ENCODE measurements at regions not wholly inside any gene's neighbourhood (a gene's known extent, or its start where the extent isn't known, plus 50 kb on each side); places are given as distances from the start of the nearest gene placed in this dataset.
"Not testable (repeated sequence)": the region's sequence is repeated elsewhere in the genome, so short reads cannot be mapped to it uniquely, and the experiment has no call there.

DNA sequence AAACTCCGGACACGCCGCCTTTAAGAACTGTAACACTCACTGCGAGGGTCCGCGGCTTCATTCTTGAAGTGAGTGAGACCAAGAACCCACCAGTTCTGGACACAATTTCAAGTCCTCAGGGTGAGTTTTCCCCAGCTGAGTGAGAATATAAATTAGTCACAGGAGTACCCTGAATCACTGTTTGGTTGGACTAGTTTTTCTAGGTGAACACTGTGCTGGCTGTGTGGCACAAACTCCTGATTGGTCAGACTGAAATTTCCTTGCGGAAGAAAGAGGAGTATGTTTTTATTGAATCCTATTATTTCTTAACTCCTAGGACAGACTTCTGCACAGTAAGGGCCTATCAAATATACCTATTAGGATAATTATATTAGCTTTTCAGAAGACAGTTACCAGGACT lies 288.1 kb upstream of the UBE2E3 start:
- no peak overlapping the region for H3K4me3 ChIP-seq (ENCODE audit: low read depth, low read length)
- no peak for DNase-seq (ENCODE audit: low read depth in 4 of 6, low spot score in 6 of 6)
- no peaks in the 10 kb centered on the region for H3K4me1 ChIP-seq (ENCODE audit: control insufficient read depth, insufficient read depth, low read length)
- H3K27me3 ChIP-seq (ENCODE audit: control insufficient read depth, insufficient read depth, low read length): no peaks in the 10 kb centered on the region
- H3K36me3 ChIP-seq (ENCODE audit: control insufficient read depth, insufficient read depth, low read length): no peaks in the 10 kb centered on the region
- no peaks in the 10 kb centered on the region for H3K9me3 ChIP-seq (ENCODE audit: control insufficient read depth, insufficient read depth, low read length)
- 67% methylated on average over 2 of the region's 7 CpGs for WGBS (ENCODE audit: insufficient coverage)
- no peak overlapping the region for H3K27ac ChIP-seq (ENCODE audit: low read depth, low read length)

DNA sequence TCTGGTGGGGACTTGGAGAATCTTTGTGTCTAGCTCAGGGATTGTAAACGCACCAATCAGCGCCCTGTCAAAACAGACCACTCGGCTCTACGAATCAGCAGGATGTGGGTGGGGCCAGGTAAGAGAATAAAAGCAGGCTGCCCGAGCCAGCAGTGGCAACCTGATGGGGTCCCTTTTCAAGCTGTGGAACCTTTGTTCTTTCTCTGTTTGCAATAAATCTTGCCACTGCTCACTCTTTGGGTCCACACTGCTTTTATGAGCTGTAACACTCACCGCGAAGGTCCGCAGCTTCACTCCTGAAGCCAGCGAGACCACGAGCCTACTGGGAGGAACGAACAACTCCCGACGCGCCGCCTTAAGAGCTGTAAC lies 288.6 kb upstream of the UBE2E3 start:
- 88% methylated on average over 15 of the region's 15 CpGs for WGBS (ENCODE audit: insufficient coverage)
- H3K4me1 ChIP-seq (ENCODE audit: control insufficient read depth, insufficient read depth, low read length); H3K9me3 ChIP-seq (ENCODE audit: control insufficient read depth, insufficient read depth, low read length); H3K27ac ChIP-seq (ENCODE audit: low read depth, low read length); H3K4me3 ChIP-seq (ENCODE audit: low read depth, low read length); DNase-seq (ENCODE audit: low read depth in 4 of 6, low spot score in 6 of 6); H3K27me3 ChIP-seq (ENCODE audit: control insufficient read depth, insufficient read depth, low read length); H3K36me3 ChIP-seq (ENCODE audit: control insufficient read depth, insufficient read depth, low read length): not testable (repeated sequence)

DNA sequence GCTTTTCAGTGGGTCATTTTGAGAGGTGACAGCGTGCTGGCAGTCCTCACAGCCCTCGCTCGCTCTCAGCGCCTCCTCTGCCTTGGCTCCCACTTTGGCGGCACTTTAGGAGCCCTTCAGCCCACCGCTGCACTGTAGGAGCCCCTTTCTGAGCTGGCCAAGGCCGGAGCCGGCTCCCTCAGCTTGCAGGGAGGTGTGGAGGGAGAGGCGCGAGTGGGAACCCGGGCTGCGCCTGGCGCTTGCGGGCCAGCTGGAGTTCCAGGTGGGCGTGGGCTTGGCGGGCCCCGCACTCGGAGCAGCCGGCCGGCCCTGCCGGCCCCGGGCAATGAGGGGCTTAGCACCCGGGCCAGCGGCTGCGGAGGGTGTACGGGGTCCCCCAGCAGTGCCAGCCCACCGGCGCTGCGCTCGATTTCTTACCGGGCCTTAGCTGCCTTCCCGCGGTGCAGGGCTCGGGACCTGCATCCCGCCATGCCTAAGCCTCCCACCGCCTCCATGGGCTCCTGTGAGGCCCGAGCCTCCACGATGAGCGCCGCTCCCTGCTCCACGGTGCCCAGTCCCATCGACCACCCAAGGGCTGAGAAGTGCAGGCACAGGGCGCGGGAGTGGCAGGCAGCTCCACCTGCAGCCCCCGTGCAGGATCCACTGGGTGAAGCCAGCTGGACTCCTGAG lies 289.1 kb upstream of the UBE2E3 start:
- not testable (repeated sequence) for H3K36me3 ChIP-seq (ENCODE audit: control insufficient read depth, insufficient read depth, low read length); H3K9me3 ChIP-seq (ENCODE audit: control insufficient read depth, insufficient read depth, low read length); DNase-seq (ENCODE audit: low read depth in 4 of 6, low spot score in 6 of 6); H3K4me1 ChIP-seq (ENCODE audit: control insufficient read depth, insufficient read depth, low read length); H3K27me3 ChIP-seq (ENCODE audit: control insufficient read depth, insufficient read depth, low read length); H3K27ac ChIP-seq (ENCODE audit: low read depth, low read length); H3K4me3 ChIP-seq (ENCODE audit: low read depth, low read length)
- WGBS (ENCODE audit: insufficient coverage): 97% methylated on average over 34 of the region's 45 CpGs

DNA sequence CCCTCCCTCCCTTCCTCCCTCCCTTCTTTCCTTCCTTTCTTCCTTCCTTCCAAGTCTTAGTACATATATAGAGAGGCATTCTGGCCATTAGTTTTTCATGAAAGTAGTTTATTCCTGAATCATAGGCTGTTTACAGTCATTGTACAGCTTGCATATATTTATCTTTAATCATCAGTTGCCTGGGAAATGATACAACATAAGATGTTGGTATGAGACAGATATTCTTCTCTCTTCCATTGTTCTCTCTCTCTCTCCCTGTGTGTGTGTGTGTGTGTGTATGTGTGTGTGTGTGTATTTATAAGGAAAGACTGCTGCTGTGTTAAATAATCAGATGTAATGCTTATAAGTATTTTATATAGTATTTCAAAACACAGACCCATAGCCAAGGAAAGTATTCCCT lies 289.8 kb upstream of the UBE2E3 start:
- no peak overlapping the region for H3K27ac ChIP-seq (ENCODE audit: low read depth, low read length)
- H3K36me3 ChIP-seq (ENCODE audit: control insufficient read depth, insufficient read depth, low read length): no peaks in the 10 kb centered on the region
- H3K9me3 ChIP-seq (ENCODE audit: control insufficient read depth, insufficient read depth, low read length): no peaks in the 10 kb centered on the region
- no peaks in the 10 kb centered on the region for H3K27me3 ChIP-seq (ENCODE audit: control insufficient read depth, insufficient read depth, low read length)
- no peak overlapping the region for H3K4me3 ChIP-seq (ENCODE audit: low read depth, low read length)
- no peak for DNase-seq (ENCODE audit: low read depth in 4 of 6, low spot score in 6 of 6)
- H3K4me1 ChIP-seq (ENCODE audit: control insufficient read depth, insufficient read depth, low read length): no peaks in the 10 kb centered on the region

DNA sequence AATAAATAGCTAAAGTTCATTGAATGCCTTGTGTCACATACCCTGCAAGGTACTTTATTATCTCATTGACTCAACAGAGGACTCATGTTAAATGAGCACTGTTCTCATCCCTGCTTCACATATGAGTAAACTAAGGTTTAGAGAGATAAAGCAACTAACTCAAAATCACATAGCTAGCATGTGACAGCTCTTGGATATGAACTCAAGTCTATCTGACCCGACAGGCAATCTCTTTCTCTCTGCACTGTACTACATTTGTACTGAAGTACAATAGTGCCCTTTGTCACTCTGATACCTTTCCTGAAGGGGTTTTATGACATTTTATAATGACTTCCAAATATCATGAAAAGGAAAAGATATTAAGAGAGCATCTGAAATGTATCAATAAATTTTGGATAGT lies 297.5 kb upstream of the UBE2E3 start:
- Histone ChIP-seq H3K4me1 (ENCODE audit: control insufficient read depth, insufficient read depth, low read length) (no peaks in the 10 kb centered on the region), H3K36me3 (ENCODE audit: control insufficient read depth, insufficient read depth, low read length) (no peaks in the 10 kb centered on the region), H3K9me3 (ENCODE audit: control insufficient read depth, insufficient read depth, low read length) (no peaks in the 10 kb centered on the region), H3K27ac (ENCODE audit: low read depth, low read length) (no peak overlapping the region), H3K4me3 (ENCODE audit: low read depth, low read length) (no peak overlapping the region), H3K27me3 (ENCODE audit: control insufficient read depth, insufficient read depth, low read length) (no peaks in the 10 kb centered on the region)
- no peak for DNase-seq (ENCODE audit: low read depth in 4 of 6, low spot score in 6 of 6)
- no CpG with 5 or more reads among the region's 1 CpG for WGBS (ENCODE audit: insufficient coverage)

DNA sequence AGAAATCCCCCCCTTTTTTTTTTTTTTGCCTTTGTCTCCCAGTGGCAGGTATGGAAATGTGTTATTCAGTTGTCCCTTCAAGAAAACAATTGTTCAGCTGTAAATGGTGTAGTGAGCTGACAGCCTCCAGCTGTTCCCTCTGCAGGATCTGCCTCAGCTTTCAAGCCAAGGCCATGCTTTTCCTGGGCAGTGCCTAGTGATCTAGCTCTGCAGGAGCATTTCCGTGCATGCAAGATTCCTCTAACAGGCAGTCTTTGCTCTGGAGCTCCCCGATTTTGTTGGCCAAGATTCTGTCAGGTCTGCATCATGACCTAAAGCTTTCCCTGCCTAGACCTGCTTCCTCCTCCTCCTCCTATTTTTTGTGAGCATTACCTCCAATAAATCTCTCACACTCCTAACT lies 300.7 kb upstream of the UBE2E3 start:
- no peaks in the 10 kb centered on the region for H3K36me3 ChIP-seq (ENCODE audit: control insufficient read depth, insufficient read depth, low read length)
- H3K4me3 ChIP-seq (ENCODE audit: low read depth, low read length): no peak overlapping the region
- H3K27ac ChIP-seq (ENCODE audit: low read depth, low read length): no peak overlapping the region
- WGBS (ENCODE audit: insufficient coverage): 10% methylated on average over 2 of the region's 2 CpGs
- peak in 2 of 6 donors; percentile 11 to 47 for DNase-seq (ENCODE audit: low read depth in 4 of 6, low spot score in 6 of 6)
- H3K4me1 ChIP-seq (ENCODE audit: control insufficient read depth, insufficient read depth, low read length): no peaks in the 10 kb centered on the region
- no peaks in the 10 kb centered on the region for H3K9me3 ChIP-seq (ENCODE audit: control insufficient read depth, insufficient read depth, low read length)
- H3K27me3 ChIP-seq (ENCODE audit: control insufficient read depth, insufficient read depth, low read length): no peaks in the 10 kb centered on the region

DNA sequence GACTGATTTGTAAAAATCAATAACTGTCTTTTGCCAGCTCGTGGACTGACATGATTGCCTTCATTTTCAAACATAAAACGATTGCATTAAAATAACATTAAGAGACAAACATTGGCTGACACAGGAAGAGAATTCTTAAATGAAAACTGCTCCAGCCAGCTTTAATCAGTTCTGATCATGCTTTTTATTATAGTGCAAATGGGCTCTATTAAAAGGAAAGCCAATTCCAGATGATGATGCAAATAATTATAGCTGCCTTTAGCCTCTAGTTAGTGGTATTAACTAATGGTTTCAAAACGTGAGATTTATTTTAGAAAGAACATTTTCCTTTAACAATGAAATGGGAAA lies 301.8 kb upstream of the UBE2E3 start:
- WGBS (ENCODE audit: insufficient coverage): no CpG with 5 or more reads among the region's 3 CpGs
- Histone ChIP-seq H3K4me3 (ENCODE audit: low read depth, low read length) (no peak overlapping the region), H3K4me1 (ENCODE audit: control insufficient read depth, insufficient read depth, low read length) (no peaks in the 10 kb centered on the region), H3K9me3 (ENCODE audit: control insufficient read depth, insufficient read depth, low read length) (no peaks in the 10 kb centered on the region), H3K27me3 (ENCODE audit: control insufficient read depth, insufficient read depth, low read length) (no peaks in the 10 kb centered on the region), H3K27ac (ENCODE audit: low read depth, low read length) (no peak overlapping the region), H3K36me3 (ENCODE audit: control insufficient read depth, insufficient read depth, low read length) (no peaks in the 10 kb centered on the region)
- peak in 1 of 6 donors; percentile 56 for DNase-seq (ENCODE audit: low read depth in 4 of 6, low spot score in 6 of 6)

DNA sequence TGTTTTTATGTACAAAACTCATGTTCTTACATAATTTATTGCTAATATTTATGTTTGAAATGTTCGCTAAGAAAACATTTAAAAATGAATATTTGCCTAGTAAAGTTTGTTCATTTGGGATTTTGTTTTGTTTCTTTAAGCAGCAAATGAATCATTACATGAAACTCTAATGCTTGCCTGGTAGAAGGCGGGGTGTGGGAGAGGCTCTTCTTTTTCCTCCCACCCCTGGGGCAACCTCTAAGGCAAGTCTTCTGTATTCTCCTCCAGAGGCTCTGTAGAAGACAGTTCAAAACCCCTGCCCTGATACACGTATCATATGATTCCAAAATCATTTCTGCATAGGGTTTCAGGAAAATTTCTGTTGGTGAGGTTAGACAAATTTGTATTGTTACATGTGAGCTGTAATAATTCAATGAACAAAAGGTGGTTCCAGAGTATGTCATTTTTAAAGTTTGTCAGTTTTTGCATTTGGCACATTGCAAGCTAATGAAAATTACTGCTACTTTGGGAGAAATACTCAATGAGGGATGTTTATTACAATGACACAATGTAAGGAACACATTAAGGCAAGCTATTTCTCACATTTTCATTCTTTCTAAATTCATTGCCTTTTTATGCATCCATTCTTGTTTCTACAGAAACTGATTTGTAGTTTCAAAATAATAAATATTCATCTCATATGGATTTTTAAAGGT lies 302.3 kb upstream of the UBE2E3 start:
- Histone ChIP-seq H3K36me3 (ENCODE audit: control insufficient read depth, insufficient read depth, low read length) (no peaks in the 10 kb centered on the region), H3K27ac (ENCODE audit: low read depth, low read length) (no peak overlapping the region), H3K4me3 (ENCODE audit: low read depth, low read length) (no peak overlapping the region), H3K4me1 (ENCODE audit: control insufficient read depth, insufficient read depth, low read length) (no peaks in the 10 kb centered on the region), H3K27me3 (ENCODE audit: control insufficient read depth, insufficient read depth, low read length) (no peaks in the 10 kb centered on the region), H3K9me3 (ENCODE audit: control insufficient read depth, insufficient read depth, low read length) (no peaks in the 10 kb centered on the region)
- no peak for DNase-seq (ENCODE audit: low read depth in 4 of 6, low spot score in 6 of 6)
- no CpG with 5 or more reads among the region's 3 CpGs for WGBS (ENCODE audit: insufficient coverage)

DNA sequence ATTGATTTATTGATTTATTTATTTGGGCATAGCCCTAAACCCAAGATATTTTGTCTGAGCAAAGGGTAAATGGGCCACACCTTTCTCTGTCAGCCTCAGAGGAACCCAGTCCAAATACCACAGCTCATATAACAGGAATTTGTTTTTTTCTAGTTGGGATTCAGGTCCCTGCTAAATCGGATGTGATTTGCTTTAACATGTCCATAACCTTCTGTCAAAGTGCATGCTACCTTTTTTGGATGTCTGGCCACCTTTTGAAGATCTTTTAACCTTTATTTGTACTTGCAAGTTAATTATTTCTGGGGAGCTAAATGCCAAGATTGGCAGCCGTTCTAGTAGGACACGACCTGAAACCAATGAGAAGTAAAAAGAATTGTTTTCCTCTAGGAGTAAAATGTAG lies 303.2 kb upstream of the UBE2E3 start:
- H3K36me3 ChIP-seq (ENCODE audit: control insufficient read depth, insufficient read depth, low read length): no peaks in the 10 kb centered on the region
- DNase-seq (ENCODE audit: low read depth in 4 of 6, low spot score in 6 of 6): no peak
- no peaks in the 10 kb centered on the region for H3K4me1 ChIP-seq (ENCODE audit: control insufficient read depth, insufficient read depth, low read length)
- no peaks in the 10 kb centered on the region for H3K27me3 ChIP-seq (ENCODE audit: control insufficient read depth, insufficient read depth, low read length)
- no peaks in the 10 kb centered on the region for H3K9me3 ChIP-seq (ENCODE audit: control insufficient read depth, insufficient read depth, low read length)
- no peak overlapping the region for H3K4me3 ChIP-seq (ENCODE audit: low read depth, low read length)
- no peak overlapping the region for H3K27ac ChIP-seq (ENCODE audit: low read depth, low read length)
- WGBS (ENCODE audit: insufficient coverage): no CpG with 5 or more reads among the region's 3 CpGs

DNA sequence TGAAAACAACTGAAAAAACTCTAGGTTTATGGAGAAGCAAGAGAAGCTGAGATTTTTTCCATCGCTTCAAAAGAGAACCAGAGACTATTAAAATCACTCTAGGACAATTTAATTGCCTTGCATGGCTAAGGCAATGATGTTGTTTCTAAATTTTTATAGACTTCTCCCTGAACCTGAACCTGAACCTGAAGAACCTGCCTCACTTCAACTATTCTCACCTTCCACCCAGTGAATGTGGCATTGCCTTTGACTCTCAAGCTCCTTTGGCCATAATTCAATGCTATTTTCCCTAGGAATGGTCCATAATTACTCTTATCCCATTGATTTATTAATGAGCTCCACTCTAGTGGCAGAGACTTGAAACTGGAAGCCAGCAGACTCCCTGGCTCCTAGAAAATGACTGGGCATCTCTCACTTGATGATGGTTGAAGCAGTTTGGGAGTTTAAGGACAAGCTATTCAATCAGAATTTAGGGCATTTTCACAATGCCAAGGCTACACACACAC lies 303.8 kb upstream of the UBE2E3 start:
- no peak for DNase-seq (ENCODE audit: low read depth in 4 of 6, low spot score in 6 of 6)
- Histone ChIP-seq H3K36me3 (ENCODE audit: control insufficient read depth, insufficient read depth, low read length) (no peaks in the 10 kb centered on the region), H3K27ac (ENCODE audit: low read depth, low read length) (no peak overlapping the region), H3K9me3 (ENCODE audit: control insufficient read depth, insufficient read depth, low read length) (no peaks in the 10 kb centered on the region), H3K4me1 (ENCODE audit: control insufficient read depth, insufficient read depth, low read length) (no peaks in the 10 kb centered on the region), H3K4me3 (ENCODE audit: low read depth, low read length) (no peak overlapping the region), H3K27me3 (ENCODE audit: control insufficient read depth, insufficient read depth, low read length) (no peaks in the 10 kb centered on the region)
- no CpG with 5 or more reads among the region's 1 CpG for WGBS (ENCODE audit: insufficient coverage)
